ENCODE measurements at regions not wholly inside any gene's neighbourhood (a gene's known extent, or its start where the extent isn't known, plus 50 kb on each side); places are given as distances from the start of the nearest gene placed in this dataset.
A peak's percentile ranks its signal among the peaks of the same experiment; 100 is the strongest.

GRCh38 chr5:71825992-71826391 lies 106.9 kb downstream of the CARTPT start:
- DNase-seq, result no peak

GRCh38 chr5:71828291-71829040 lies 109.4 kb downstream of the CARTPT start:
- DNase-seq, result no peak

- peak in 2 of 3 donors; percentile 7 to 17 for DNase-seq
Observed at GRCh38 chr5:71829206-71829605, 110.1 kb downstream of the CARTPT start.

- no peak for DNase-seq
Observed at GRCh38 chr5:71830681-71831539, 111.8 kb downstream of the CARTPT start.

- peak in 2 of 3 donors; percentile 2 to 63 for DNase-seq
Observed at GRCh38 chr5:71832812-71833715, 114.0 kb downstream of the CARTPT start.

GRCh38 chr5:71834601-71835000 lies 115.5 kb downstream of the CARTPT start:
- DNase-seq, result peak in 2 of 3 donors; percentile 41 to 50

- no peak for DNase-seq
Observed at GRCh38 chr5:71836084-71836483, 117.0 kb downstream of the CARTPT start.

- no peak for DNase-seq
Observed at GRCh38 chr5:71836559-71837112, 117.6 kb downstream of the CARTPT start.

- no peak for DNase-seq
Observed at GRCh38 chr5:71838286-71838685, 119.2 kb downstream of the CARTPT start.

- DNase-seq, result no peak
Observed at GRCh38 chr5:71839096-71839884, 120.2 kb downstream of the CARTPT start.

GRCh38 chr5:71841107-71841506 lies 122.0 kb downstream of the CARTPT start:
- DNase-seq, result no peak

- DNase-seq, result no peak
Observed at GRCh38 chr5:71843111-71843510, 124.0 kb downstream of the CARTPT start.

GRCh38 chr5:71844862-71845261 lies 125.8 kb downstream of the CARTPT start:
- no peak for DNase-seq

- peak in 1 of 3 donors; percentile 1 for DNase-seq
Observed at GRCh38 chr5:71859515-71859914, 140.4 kb downstream of the CARTPT start.

- DNase-seq, result no peak
Observed at GRCh38 chr5:71860048-71860447, 141.0 kb downstream of the CARTPT start.

GRCh38 chr5:71861682-71862081 lies 142.6 kb downstream of the CARTPT start:
- DNase-seq, result no peak

- peak in 1 of 3 donors; percentile 0 for DNase-seq
Observed at GRCh38 chr5:71862087-71862486, 143.0 kb downstream of the CARTPT start.

- DNase-seq, result peak in 1 of 3 donors; percentile 3
Observed at GRCh38 chr5:71862507-71863060, 143.5 kb downstream of the CARTPT start.

GRCh38 chr5:71864730-71865601 lies 145.9 kb downstream of the CARTPT start:
- DNase-seq, result peak in 1 of 3 donors; percentile 1

GRCh38 chr5:71865665-71866320 lies 146.7 kb downstream of the CARTPT start:
- DNase-seq, result peak in 1 of 3 donors; percentile 3

All from suppressor macrophage treated with lipopolysaccharide for 1 hour (primary cell).